ENCODE measurements at regions not wholly inside any gene's neighbourhood (a gene's known extent, or its start where the extent isn't known, plus 50 kb on each side); places are given as distances from the start of the nearest gene placed in this dataset.

GRCh38 chr14:86723254-86723624 is 1193.3 kb downstream of the FLRT2 start:
- TF ChIP-seq POLR2AphosphoS5 (IDR thresholded peaks at IDR 0.05) (no peak), CTCF (IDR thresholded peaks at IDR 0.05) (no peak), POLR2A (IDR thresholded peaks at IDR 0.05) (no peak)

All from breast epithelium (tissue), 3 donors.